ENCODE measurements at regions not wholly inside any gene's neighbourhood (a gene's known extent, or its start where the extent isn't known, plus 50 kb on each side); places are given as distances from the start of the nearest gene placed in this dataset.

GRCh38 chr3:182050932-182051331, 339.2 kb downstream of the SOX2 start:
- no peak overlapping the region for H3K4me3 Mint-ChIP-seq (ENCODE audit: unreplicated experiment)
- no peaks in the 10 kb centered on the region for H3K9me3 Mint-ChIP-seq (ENCODE audit: unreplicated experiment)
- no peak overlapping the region for H3K4me3 ChIP-seq (ENCODE audit: low read depth, low read length)
- POLR2A ChIA-PET: no interaction called here
- peaks cover 5% of the 10 kb centered on the region; the same call in 1 of the 2 replicates for H3K4me1 ChIP-seq
- H3K9me3 ChIP-seq: no peaks in the 10 kb centered on the region
- no peak for TF ChIP-seq CTCF (IDR thresholded peaks at IDR 0.05; ENCODE audit: insufficient read depth in 1 of 2, low read depth in 1 of 2, low read length in 1 of 2, severe bottlenecking in 1 of 2, unreplicated experiment in 1 of 2)
- H3K36me3 ChIP-seq (ENCODE audit: control insufficient read depth, insufficient read depth, low read length): no peaks in the 10 kb centered on the region
- no peak overlapping the region for H3K27ac Mint-ChIP-seq (ENCODE audit: unreplicated experiment)
- no peaks in the 10 kb centered on the region for H3K27me3 Mint-ChIP-seq (ENCODE audit: insufficient read depth, unreplicated experiment)
- H3K36me3 Mint-ChIP-seq (ENCODE audit: insufficient read depth, unreplicated experiment): no peaks in the 10 kb centered on the region
- no peaks in the 10 kb centered on the region for H3K27me3 ChIP-seq (replicated peaks; ENCODE audit: control insufficient read depth, insufficient read depth, low read length)
- H3K4me1 Mint-ChIP-seq (ENCODE audit: low read depth, unreplicated experiment): no peaks in the 10 kb centered on the region
- BruUV-seq (replicated peaks): no TSS peak
- CTCF ChIA-PET: no interaction called here
- intact Hi-C loops (cut with micrococcal nuclease; ENCODE audit: unreplicated experiment): no loop called here
- DNase-seq: no peak

- Mint-ChIP-seq H3K27me3 (ENCODE audit: insufficient read depth, unreplicated experiment) (no peaks in the 10 kb centered on the region), H3K4me3 (ENCODE audit: unreplicated experiment) (no peak overlapping the region), H3K36me3 (ENCODE audit: insufficient read depth, unreplicated experiment) (no peaks in the 10 kb centered on the region), H3K9me3 (ENCODE audit: unreplicated experiment) (no peaks in the 10 kb centered on the region), H3K27ac (ENCODE audit: unreplicated experiment) (no peak overlapping the region), H3K4me1 (ENCODE audit: low read depth, unreplicated experiment) (no peaks in the 10 kb centered on the region)
- Histone ChIP-seq H3K36me3 (ENCODE audit: control insufficient read depth, insufficient read depth, low read length) (no peaks in the 10 kb centered on the region), H3K4me1 (peaks cover 5% of the 10 kb centered on the region; the same call in 1 of the 2 replicates), H3K27me3 (replicated peaks; ENCODE audit: control insufficient read depth, insufficient read depth, low read length) (no peaks in the 10 kb centered on the region), H3K4me3 (ENCODE audit: low read depth, low read length) (no peak overlapping the region), H3K9me3 (no peaks in the 10 kb centered on the region)
- no peak for DNase-seq
- intact Hi-C loops (cut with micrococcal nuclease; ENCODE audit: unreplicated experiment): no loop called here
- ChIA-PET POLR2A (no interaction called here), CTCF (no interaction called here)
- no peak for TF ChIP-seq CTCF (IDR thresholded peaks at IDR 0.05; ENCODE audit: insufficient read depth in 1 of 2, low read depth in 1 of 2, low read length in 1 of 2, severe bottlenecking in 1 of 2, unreplicated experiment in 1 of 2)
- BruUV-seq (replicated peaks): no TSS peak
Measured at GRCh38 chr3:182052332-182052731, 340.6 kb downstream of the SOX2 start.

GRCh38 chr3:182052757-182053156, 341.0 kb downstream of the SOX2 start:
- no peaks in the 10 kb centered on the region for H3K4me1 Mint-ChIP-seq (ENCODE audit: low read depth, unreplicated experiment)
- H3K4me1 ChIP-seq: peaks cover 5% of the 10 kb centered on the region; the same call in 1 of the 2 replicates
- TF ChIP-seq CTCF (IDR thresholded peaks at IDR 0.05; ENCODE audit: insufficient read depth in 1 of 2, low read depth in 1 of 2, low read length in 1 of 2, severe bottlenecking in 1 of 2, unreplicated experiment in 1 of 2): no peak
- intact Hi-C loops (cut with micrococcal nuclease; ENCODE audit: unreplicated experiment): no loop called here
- no peaks in the 10 kb centered on the region for H3K27me3 Mint-ChIP-seq (ENCODE audit: insufficient read depth, unreplicated experiment)
- H3K27ac Mint-ChIP-seq (ENCODE audit: unreplicated experiment): no peak overlapping the region
- H3K36me3 Mint-ChIP-seq (ENCODE audit: insufficient read depth, unreplicated experiment): no peaks in the 10 kb centered on the region
- H3K27me3 ChIP-seq (replicated peaks; ENCODE audit: control insufficient read depth, insufficient read depth, low read length): no peaks in the 10 kb centered on the region
- BruUV-seq (replicated peaks): no TSS peak
- no peaks in the 10 kb centered on the region for H3K9me3 Mint-ChIP-seq (ENCODE audit: unreplicated experiment)
- ChIA-PET CTCF (no interaction called here), POLR2A (no interaction called here)
- DNase-seq: no peak
- no peaks in the 10 kb centered on the region for H3K9me3 ChIP-seq
- no peak overlapping the region for H3K4me3 ChIP-seq (ENCODE audit: low read depth, low read length)
- H3K36me3 ChIP-seq (ENCODE audit: control insufficient read depth, insufficient read depth, low read length): no peaks in the 10 kb centered on the region
- H3K4me3 Mint-ChIP-seq (ENCODE audit: unreplicated experiment): no peak overlapping the region
